Hepatocyte (in vitro differentiated cells): ENCODE measurements at regions not wholly inside any gene's neighbourhood (a gene's known extent, or its start where the extent isn't known, plus 50 kb on each side); places are given as distances from the start of the nearest gene placed in this dataset.
"Not testable (repeated sequence)": the region's sequence is repeated elsewhere in the genome, so short reads cannot be mapped to it uniquely, and the experiment has no call there.

Source experiments
- DNase-seq: peaks from one replicate; pipeline ENCODE4 v3.0.0-alpha.2; 2016; ENCODE audit warnings: low spot score
- H2AFZ ChIP-seq: fragments of 200-600 bp; sonication (generic); 2 replicates; pipeline ENCODE4 v1.6.0; 2016; ENCODE audit warnings: antibody characterized with exemption, mild to moderate bottlenecking
- H3K27ac ChIP-seq: fragments of 200-600 bp; sonication (generic); 2 replicates; pipeline ENCODE4 v1.5.1; 2016; ENCODE audit warnings: mild to moderate bottlenecking
- H3K27me3 ChIP-seq: fragments of 200-600 bp; sonication (generic); 2 replicates; pipeline ENCODE4 v1.6.1; 2016
- H3K36me3 ChIP-seq: fragments of 200-600 bp; sonication (generic); replicated peaks from 2 replicates; pipeline ENCODE4 v1.5.1; 2016; ENCODE audit warnings: low read depth; ENCODE audit not compliant: insufficient read depth
- H3K4me1 ChIP-seq: fragments of 200-600 bp; sonication (generic); 2 replicates; pipeline ENCODE4 v1.5.1; 2016; ENCODE audit warnings: mild to moderate bottlenecking, moderate library complexity; ENCODE audit not compliant: insufficient read depth
- H3K4me2 ChIP-seq: fragments of 200-600 bp; sonication (generic); 2 replicates; pipeline ENCODE4 v1.6.0; 2016
- H3K4me3 ChIP-seq: fragments of 200-600 bp; sonication (generic); 2 replicates; pipeline ENCODE4 v1.5.1; 2016; ENCODE audit warnings: mild to moderate bottlenecking
- H3K79me2 ChIP-seq: fragments of 200-600 bp; sonication (generic); 2 replicates; pipeline ENCODE4 v1.6.0; 2017; ENCODE audit warnings: mild to moderate bottlenecking
- H3K9me2 ChIP-seq: fragments of 200-600 bp; sonication (generic); replicated peaks from 2 replicates; pipeline ENCODE4 v1.6.0; 2017; ENCODE audit warnings: mild to moderate bottlenecking; ENCODE audit not compliant: insufficient read depth
- H3K9me3 ChIP-seq: fragments of 200-600 bp; sonication (generic); 2 replicates; pipeline ENCODE4 v1.5.1; 2016; ENCODE audit warnings: low read depth, mild to moderate bottlenecking
- H4K20me1 ChIP-seq: fragments of 200-600 bp; sonication (generic); 2 replicates; pipeline ENCODE4 v1.6.0; 2016; ENCODE audit warnings: mild to moderate bottlenecking; ENCODE audit not compliant: insufficient read depth, poor library complexity, severe bottlenecking
- EZH2 ChIP-seq: fragments of 200-600 bp; sonication (generic); IDR thresholded peaks from 2 replicates; pipeline ENCODE4 v1.6.1; 2016; ENCODE audit warnings: antibody characterized with exemption, mild to moderate bottlenecking, borderline replicate concordance
- EZH2phosphoT487 ChIP-seq: fragments of 200-600 bp; sonication (generic); IDR thresholded peaks from one replicate; pipeline ENCODE4 v1.6.1; 2018; ENCODE audit warnings: antibody characterized with exemption, mild to moderate bottlenecking, low read depth, moderate library complexity; ENCODE audit not compliant: unreplicated experiment, severe bottlenecking
- WGBS: methylation state at CpG from one replicate; pipeline ENCODE4 v1.1.6; 2016; ENCODE audit warnings: low lambda C conversion rate; ENCODE audit errors: missing lambda C conversion rate; 5-methylcytosine and 5-hydroxymethylcytosine counted together
- TF ChIP-seq, protein P1 (sequence below): fragments of 200-600 bp; sonication (generic); IDR thresholded peaks from 2 replicates; pipeline ENCODE4 v1.5.1; 2016; ENCODE audit warnings: antibody characterized with exemption, mild to moderate bottlenecking; ENCODE audit not compliant: poor library complexity

DNA sequence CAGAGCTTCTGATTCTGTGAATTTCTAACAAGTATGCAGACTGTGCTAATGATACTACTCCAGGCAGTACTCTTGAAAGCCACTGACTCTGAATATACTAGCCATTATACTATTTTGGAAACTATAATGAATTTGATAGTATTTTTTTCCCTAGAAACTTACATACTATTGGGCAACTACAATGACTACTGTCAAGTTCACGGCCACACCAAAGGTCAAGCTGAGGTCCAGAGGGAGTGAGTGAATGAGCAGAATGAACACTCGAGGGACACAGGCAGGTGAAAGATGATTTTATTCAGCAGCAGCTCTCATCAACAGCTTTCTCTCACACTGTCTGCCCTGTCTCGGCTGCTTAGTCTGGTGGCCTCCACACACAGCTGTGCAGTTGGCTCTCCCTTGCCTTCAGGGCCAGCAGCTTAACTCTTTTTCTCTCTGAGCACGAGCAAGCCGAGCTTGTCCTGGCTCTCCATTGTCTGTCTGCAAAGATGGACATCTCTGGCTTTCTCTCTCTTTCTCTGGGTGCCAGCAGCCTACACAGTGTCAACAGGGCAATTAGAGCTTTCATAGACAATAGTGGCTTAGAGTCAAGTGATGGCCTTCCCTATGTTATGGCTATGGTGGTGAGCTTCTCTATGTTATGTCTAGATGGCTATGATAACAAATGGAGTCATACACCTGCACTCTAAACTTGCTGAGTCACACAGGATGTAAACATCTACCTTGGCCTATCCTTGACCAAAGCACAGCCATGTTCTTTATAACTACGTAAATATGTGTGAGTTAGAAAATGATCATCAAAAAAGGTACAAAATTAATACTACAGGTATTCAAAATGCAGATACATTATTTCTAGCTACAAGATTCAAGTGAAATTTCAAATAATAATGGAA, 362.4 kb downstream of the CGGBP1 start:
- no peak for TF ChIP-seq EZH2
- no peak for TF ChIP-seq EZH2phosphoT487
- TF ChIP-seq, protein P1, sequence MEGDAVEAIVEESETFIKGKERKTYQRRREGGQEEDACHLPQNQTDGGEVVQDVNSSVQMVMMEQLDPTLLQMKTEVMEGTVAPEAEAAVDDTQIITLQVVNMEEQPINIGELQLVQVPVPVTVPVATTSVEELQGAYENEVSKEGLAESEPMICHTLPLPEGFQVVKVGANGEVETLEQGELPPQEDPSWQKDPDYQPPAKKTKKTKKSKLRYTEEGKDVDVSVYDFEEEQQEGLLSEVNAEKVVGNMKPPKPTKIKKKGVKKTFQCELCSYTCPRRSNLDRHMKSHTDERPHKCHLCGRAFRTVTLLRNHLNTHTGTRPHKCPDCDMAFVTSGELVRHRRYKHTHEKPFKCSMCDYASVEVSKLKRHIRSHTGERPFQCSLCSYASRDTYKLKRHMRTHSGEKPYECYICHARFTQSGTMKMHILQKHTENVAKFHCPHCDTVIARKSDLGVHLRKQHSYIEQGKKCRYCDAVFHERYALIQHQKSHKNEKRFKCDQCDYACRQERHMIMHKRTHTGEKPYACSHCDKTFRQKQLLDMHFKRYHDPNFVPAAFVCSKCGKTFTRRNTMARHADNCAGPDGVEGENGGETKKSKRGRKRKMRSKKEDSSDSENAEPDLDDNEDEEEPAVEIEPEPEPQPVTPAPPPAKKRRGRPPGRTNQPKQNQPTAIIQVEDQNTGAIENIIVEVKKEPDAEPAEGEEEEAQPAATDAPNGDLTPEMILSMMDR = no peak
- H3K9me2 ChIP-seq = no peaks in the 10 kb centered on the region
- no peak overlapping the region for H3K4me3 ChIP-seq
- no peaks in the 10 kb centered on the region for H4K20me1 ChIP-seq
- H3K4me2 ChIP-seq = no peak overlapping the region
- no peaks in the 10 kb centered on the region for H3K4me1 ChIP-seq
- 83% methylated on average over 6 of the region's 6 CpGs for WGBS
- H3K27me3 ChIP-seq = no peaks in the 10 kb centered on the region
- H3K36me3 ChIP-seq = no peaks in the 10 kb centered on the region
- no peak overlapping the region for H2AFZ ChIP-seq
- no peak overlapping the region for H3K27ac ChIP-seq
- H3K9me3 ChIP-seq = no peaks in the 10 kb centered on the region
- no peak for DNase-seq
- H3K79me2 ChIP-seq = no peaks in the 10 kb centered on the region

DNA sequence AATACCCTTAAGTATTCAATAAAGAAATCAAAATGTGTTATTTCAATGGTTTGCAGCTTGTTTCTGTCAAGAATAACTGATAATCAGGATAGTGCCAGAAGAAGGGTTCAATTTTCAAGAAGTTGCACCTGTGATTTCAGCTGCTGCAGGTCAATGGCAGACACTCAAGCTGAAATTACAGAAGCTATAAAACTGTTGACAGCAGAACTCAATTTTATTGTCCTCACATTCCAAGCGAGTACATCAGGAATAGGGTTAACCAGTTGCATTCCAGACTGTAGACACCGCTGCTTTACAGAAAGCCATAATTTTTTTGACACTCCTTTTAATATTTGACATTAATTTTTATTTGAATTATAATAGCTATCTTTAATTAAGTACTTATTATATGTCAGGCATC, 364.1 kb downstream of the CGGBP1 start:
- Histone ChIP-seq H3K9me2 (no peaks in the 10 kb centered on the region), H3K4me2 (no peak overlapping the region), H3K4me1 (no peaks in the 10 kb centered on the region), H3K9me3 (no peaks in the 10 kb centered on the region), H3K36me3 (no peaks in the 10 kb centered on the region), H4K20me1 (no peaks in the 10 kb centered on the region), H3K27me3 (no peaks in the 10 kb centered on the region), H3K4me3 (no peak overlapping the region), H2AFZ (no peak overlapping the region), H3K27ac (no peak overlapping the region), H3K79me2 (no peaks in the 10 kb centered on the region)
- no peak for DNase-seq
- TF ChIP-seq, protein P1 = no peak
- TF ChIP-seq EZH2phosphoT487 = no peak
- no peak for TF ChIP-seq EZH2
- WGBS = 33% methylated on average over 2 of the region's 2 CpGs

DNA sequence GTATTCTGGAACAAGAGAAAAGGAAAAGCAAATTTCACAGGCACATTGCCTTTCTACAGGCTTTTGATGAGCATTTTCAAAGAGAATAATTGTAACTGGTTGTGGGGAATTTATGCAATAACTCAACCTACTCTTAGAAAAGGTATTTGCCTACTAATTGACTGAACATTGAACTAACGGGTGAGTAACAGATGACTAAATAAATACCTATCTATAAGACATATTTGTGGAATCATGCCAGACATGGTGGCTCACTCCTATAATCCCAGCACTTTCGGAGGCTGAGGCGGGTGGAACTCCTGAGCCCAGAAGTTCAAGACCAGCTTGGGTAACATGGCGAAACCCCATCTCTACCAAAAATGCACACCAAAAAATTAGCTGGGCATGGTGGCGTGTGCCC, 367.7 kb downstream of the CGGBP1 start:
- Histone ChIP-seq H2AFZ (no peak overlapping the region), H3K9me2 (no peaks in the 10 kb centered on the region), H3K4me1 (no peaks in the 10 kb centered on the region), H3K27me3 (no peaks in the 10 kb centered on the region), H3K36me3 (no peaks in the 10 kb centered on the region), H3K27ac (no peak overlapping the region), H4K20me1 (no peaks in the 10 kb centered on the region), H3K79me2 (no peaks in the 10 kb centered on the region), H3K4me3 (no peak overlapping the region), H3K9me3 (no peaks in the 10 kb centered on the region), H3K4me2 (no peak overlapping the region)
- WGBS = 97% methylated on average over 5 of the region's 5 CpGs
- TF ChIP-seq EZH2 = no peak
- TF ChIP-seq, protein P1 = no peak
- no peak for TF ChIP-seq EZH2phosphoT487
- DNase-seq = no peak

DNA sequence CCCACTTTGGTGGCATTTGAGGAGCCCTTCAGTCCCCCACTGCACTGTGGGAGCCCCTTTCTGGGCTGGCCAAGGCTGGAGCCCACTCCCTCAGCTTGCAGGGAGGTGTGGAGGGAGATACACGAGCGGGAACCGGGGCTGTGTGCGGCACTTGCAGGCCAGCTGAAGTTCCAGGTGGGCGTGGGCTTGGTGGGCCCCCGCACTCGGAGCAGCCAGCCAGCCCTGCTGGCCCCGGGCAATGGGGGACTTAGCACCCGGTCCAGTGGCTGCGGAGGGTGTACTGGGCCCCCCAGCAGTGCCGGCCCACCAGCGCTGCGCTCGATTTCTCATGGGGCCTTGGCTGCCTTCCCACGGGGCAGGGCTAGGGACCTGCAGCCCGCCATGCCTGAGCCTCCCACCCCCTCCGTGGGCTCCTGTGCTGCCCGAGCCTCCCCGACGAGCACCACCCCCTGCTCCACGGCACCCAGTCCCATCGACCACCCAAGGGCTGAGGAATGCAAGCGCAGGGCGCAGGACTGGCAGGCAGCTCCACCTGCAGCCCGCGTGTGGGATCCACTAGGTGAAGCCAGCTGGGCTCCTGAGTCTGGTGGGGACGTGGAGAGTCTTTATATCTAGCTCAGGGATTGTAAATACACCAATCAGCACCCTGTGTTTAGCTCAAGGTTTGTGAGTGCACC, 379.7 kb downstream of the CGGBP1 start:
- H4K20me1 ChIP-seq, H3K4me3 ChIP-seq, DNase-seq, H3K9me3 ChIP-seq, H2AFZ ChIP-seq, H3K36me3 ChIP-seq, H3K9me2 ChIP-seq, H3K27me3 ChIP-seq, H3K79me2 ChIP-seq, H3K4me1 ChIP-seq, H3K27ac ChIP-seq, H3K4me2 ChIP-seq: not testable (repeated sequence)
- 92% methylated on average over 26 of the region's 27 CpGs for WGBS
